ENCODE measurements at regions not wholly inside any gene's neighbourhood (a gene's known extent, or its start where the extent isn't known, plus 50 kb on each side); places are given as distances from the start of the nearest gene placed in this dataset.

GRCh38 chr11:10618490-10618889 lies 50.0 kb upstream of the LYVE1 start:
- no peaks in the 10 kb centered on the region for H3K27me3 ChIP-seq
- intact Hi-C loops (cut with DNase I): no loop called here
- H3K4me3 ChIP-seq: no peak overlapping the region
- H3K4me1 ChIP-seq (replicated peaks in 1 of 2): peaks cover 0 to 8% of the 10 kb centered on the region in 2 donors
- DNase-seq: no peak
- 77 to 92% (median 82%) methylated on average over 3 of the region's 3 CpGs for WGBS, 4 donors
- H3K9me3 ChIP-seq (replicated peaks in 1 of 3): no peaks in the 10 kb centered on the region
- TF ChIP-seq POLR2A (IDR thresholded peaks at IDR 0.05): no peak
- H3K36me3 ChIP-seq (replicated peaks in 1 of 2): no peaks in the 10 kb centered on the region
- H3K27ac ChIP-seq: peak overlapping the region in 3 of 5 donors; percentile 13 to 68 (median 35)
